ENCODE measurements at regions not wholly inside any gene's neighbourhood (a gene's known extent, or its start where the extent isn't known, plus 50 kb on each side); places are given as distances from the start of the nearest gene placed in this dataset.
"Not testable (repeated sequence)": the region's sequence is repeated elsewhere in the genome, so short reads cannot be mapped to it uniquely, and the experiment has no call there.

- H3K4me3 ChIP-seq: no peak overlapping the region
- H3K36me3 ChIP-seq: no peaks in the 10 kb centered on the region
- H3K4me1 ChIP-seq: no peaks in the 10 kb centered on the region
- H3K9me3 ChIP-seq: no peaks in the 10 kb centered on the region
- H3K27ac ChIP-seq: no peak overlapping the region
- WGBS: 43% methylated on average over 2 of the region's 2 CpGs
- H3K27me3 ChIP-seq: no peaks in the 10 kb centered on the region
- TF ChIP-seq POLR2A (IDR thresholded peaks at IDR 0.05): no peak
- TF ChIP-seq EP300 (IDR thresholded peaks at IDR 0.05): no peak
- no peak for TF ChIP-seq POLR2AphosphoS5 (IDR thresholded peaks at IDR 0.05)
- TF ChIP-seq CTCF (IDR thresholded peaks at IDR 0.05): no peak
- no peak for DNase-seq (ENCODE audit: low spot score in 2 of 2)
Measured at GRCh38 chr5:118434522-118434921, 553.8 kb downstream of the DTWD2 start.

GRCh38 chr5:118430076-118430475 is 558.3 kb downstream of the DTWD2 start:
- Histone ChIP-seq H3K9me3 (no peaks in the 10 kb centered on the region), H3K36me3 (no peaks in the 10 kb centered on the region), H3K27me3 (no peaks in the 10 kb centered on the region), H3K4me3 (no peak overlapping the region), H3K4me1 (no peaks in the 10 kb centered on the region), H3K27ac (no peak overlapping the region)
- 90% methylated on average over 2 of the region's 2 CpGs for WGBS
- DNase-seq (ENCODE audit: low spot score in 2 of 2): no peak
- no peak for TF ChIP-seq CTCF (IDR thresholded peaks at IDR 0.05)
- TF ChIP-seq EP300 (IDR thresholded peaks at IDR 0.05): no peak

- Histone ChIP-seq H3K27ac (no peak overlapping the region), H3K36me3 (no peaks in the 10 kb centered on the region), H3K4me1 (no peaks in the 10 kb centered on the region), H3K27me3 (no peaks in the 10 kb centered on the region), H3K4me3 (no peak overlapping the region), H3K9me3 (no peaks in the 10 kb centered on the region)
- DNase-seq (ENCODE audit: low spot score in 2 of 2): no peak
- TF ChIP-seq POLR2A (IDR thresholded peaks at IDR 0.05): no peak
- no peak for TF ChIP-seq CTCF (IDR thresholded peaks at IDR 0.05)
- no peak for TF ChIP-seq EP300 (IDR thresholded peaks at IDR 0.05)
- no peak for TF ChIP-seq POLR2AphosphoS5 (IDR thresholded peaks at IDR 0.05)
Measured at GRCh38 chr5:118407958-118408357, 580.4 kb downstream of the DTWD2 start.

- H3K36me3 ChIP-seq: no peaks in the 10 kb centered on the region
- H3K27ac ChIP-seq: no peak overlapping the region
- H3K27me3 ChIP-seq: no peaks in the 10 kb centered on the region
- no peaks in the 10 kb centered on the region for H3K9me3 ChIP-seq
- DNase-seq (ENCODE audit: low spot score in 2 of 2): no peak
- no peak overlapping the region for H3K4me3 ChIP-seq
- WGBS: 60% methylated on average over 3 of the region's 5 CpGs
- H3K4me1 ChIP-seq: no peaks in the 10 kb centered on the region
- TF ChIP-seq POLR2AphosphoS5 (IDR thresholded peaks at IDR 0.05) (no peak), EP300 (IDR thresholded peaks at IDR 0.05) (no peak), POLR2A (IDR thresholded peaks at IDR 0.05) (no peak), CTCF (IDR thresholded peaks at IDR 0.05) (no peak)
Measured at GRCh38 chr5:118405650-118406061, 582.7 kb downstream of the DTWD2 start.

- H3K4me1 ChIP-seq: no peaks in the 10 kb centered on the region
- no peaks in the 10 kb centered on the region for H3K36me3 ChIP-seq
- no peak for DNase-seq (ENCODE audit: low spot score in 2 of 2)
- H3K27ac ChIP-seq: no peak overlapping the region
- no peaks in the 10 kb centered on the region for H3K9me3 ChIP-seq
- no peak overlapping the region for H3K4me3 ChIP-seq
- H3K27me3 ChIP-seq: no peaks in the 10 kb centered on the region
- TF ChIP-seq POLR2A (IDR thresholded peaks at IDR 0.05) (no peak), POLR2AphosphoS5 (IDR thresholded peaks at IDR 0.05) (no peak)
- 62% methylated on average over 4 of the region's 4 CpGs for whole genome bisulfite sequencing
Measured at GRCh38 chr5:118397236-118397635, 591.1 kb downstream of the DTWD2 start.

- no peak for DNase-seq (ENCODE audit: low spot score in 2 of 2)
- Histone ChIP-seq H3K9me3 (no peaks in the 10 kb centered on the region), H3K36me3 (no peaks in the 10 kb centered on the region), H3K27me3 (no peaks in the 10 kb centered on the region), H3K4me3 (no peak overlapping the region), H3K4me1 (no peaks in the 10 kb centered on the region), H3K27ac (no peak overlapping the region)
- WGBS: 87% methylated on average over 6 of the region's 6 CpGs
- TF ChIP-seq POLR2A (IDR thresholded peaks at IDR 0.05) (no peak), EP300 (IDR thresholded peaks at IDR 0.05) (no peak), POLR2AphosphoS5 (IDR thresholded peaks at IDR 0.05) (no peak), CTCF (IDR thresholded peaks at IDR 0.05) (no peak)
Measured at GRCh38 chr5:118392491-118392890, 595.9 kb downstream of the DTWD2 start.

- H3K4me1 ChIP-seq; H3K27me3 ChIP-seq; H3K4me3 ChIP-seq; H3K27ac ChIP-seq; H3K36me3 ChIP-seq; H3K9me3 ChIP-seq; DNase-seq (ENCODE audit: low spot score in 2 of 2): not testable (repeated sequence)
- 96% methylated on average over 15 of the region's 15 CpGs for WGBS
Measured at GRCh38 chr5:118382931-118383330, 605.4 kb downstream of the DTWD2 start.
